Testis (tissue), 2 donors: ENCODE measurements at regions not wholly inside any gene's neighbourhood (a gene's known extent, or its start where the extent isn't known, plus 50 kb on each side); places are given as distances from the start of the nearest gene placed in this dataset.

Source experiments
- CTCF ChIP-seq, 3 experiments: fragments of 450-650 bp in 2 of 3; fragments of 200-600 bp in 1 of 3; sonication (generic) in 1 of 3; IDR thresholded peaks; one replicate each; pipeline ENCODE4 v1.5.1; 2016 to 2019; ENCODE audit warnings: antibody characterized with exemption in 3 of 3, mild to moderate bottlenecking in 2 of 3, moderate library complexity in 1 of 3
- POLR2A ChIP-seq: fragments of 450-650 bp; IDR thresholded peaks from one replicate; pipeline ENCODE4 v1.6.1; 2017; ENCODE audit warnings: antibody characterized with exemption, mild to moderate bottlenecking, moderate library complexity

GRCh38 chr11:106397787-106398501 is 320.5 kb downstream of the AASDHPPT start:
- TF ChIP-seq CTCF (IDR thresholded peaks at IDR 0.05) = no peak
- TF ChIP-seq POLR2A = no peak
